HCT116 (cell line): ENCODE measurements at regions not wholly inside any gene's neighbourhood (a gene's known extent, or its start where the extent isn't known, plus 50 kb on each side); places are given as distances from the start of the nearest gene placed in this dataset.

Experiments
- ATAC-seq: fragments of 200-7000 bp; cut with Tn5 transposase; 2 replicates; pipeline ENCODE4 v1.9.1; 2020; ENCODE audit warnings: mild to moderate bottlenecking, moderate library complexity
- BruUV-seq: library from RNA; stranded (reverse); fragments of 400-500 nt; replicated peaks from 2 replicates; lab custom pipeline; 2021; lab: Mats Ljungman, UMichigan
- CTCF ChIA-PET: fragments of 300-600 bp; sonication (Branson Sonifier 250); formaldehyde crosslinking; loops from one replicate; lab custom pipeline; 2021; ENCODE audit warnings: antibody characterized with exemption; lab: Charles Lee
- POLR2A ChIA-PET: fragments of 300-600, 350-600 bp; sonication (Branson Sonifier 250); formaldehyde crosslinking; loops from one replicate; lab custom pipeline; 2021; ENCODE audit warnings: antibody characterized with exemption; lab: Charles Lee
- RAD21 ChIA-PET, 2 experiments: fragments of 300-600 bp; sonication (Branson Sonifier 250); formaldehyde crosslinking; loops; one replicate each; lab custom pipeline; 2023; ENCODE audit warnings: low total read pairs in 2 of 2; ENCODE audit not compliant: uncharacterized antibody in 2 of 2, unreplicated experiment in 2 of 2, low non-redundant PET in 1 of 2; lab: Charles Lee
- DNase-seq: peaks from one replicate; pipeline ENCODE4 v3.0.0-alpha.2; 2010; ENCODE audit warnings: low read depth, low spot score
- H2AFZ ChIP-seq: fragments of 200-600 bp; shearing (Covaris generic), sonication (generic); 2 replicates; pipeline ENCODE4 v1.6.1; 2017; ENCODE audit warnings: low read depth, mixed run types, mixed read lengths, antibody characterized with exemption, low read length; ENCODE audit not compliant: poor library complexity, severe bottlenecking
- H3K27ac ChIP-seq: 2 replicates; pipeline ENCODE4 v1.5.1; 2012; ENCODE audit warnings: low read depth, low read length
- H3K27me3 ChIP-seq: fragments of 200-600 bp; sonication (generic); 2 replicates; pipeline ENCODE4 v1.6.1; 2016; ENCODE audit warnings: mixed run types, low read length, mixed read lengths; ENCODE audit not compliant: insufficient read depth
- H3K36me3 ChIP-seq, 2 experiments: fragments of 200-500 bp in 1 of 2; fragments of 200-600 bp in 1 of 2; sonication (Bioruptor generic) in 1 of 2; sonication (generic) in 1 of 2; 2 replicates each; pipeline versions ENCODE4 v1.5.1 to v1.6.1; 2014 to 2016; ENCODE audit warnings: low read length in 2 of 2, inconsistent platforms in 1 of 2, mixed read lengths in 1 of 2, mixed run types in 1 of 2; ENCODE audit not compliant: insufficient read depth in 2 of 2, control insufficient read depth in 1 of 2
- H3K4me1 ChIP-seq, 2 experiments: fragments of 200-600 bp in 1 of 2; sonication (generic) in 1 of 2; 2 replicates each; pipeline versions ENCODE4 v1.5.1 to v1.6.1; 2012 to 2017; ENCODE audit warnings: low read length in 2 of 2, inconsistent platforms in 1 of 2, mild to moderate bottlenecking in 1 of 2, mixed read lengths in 1 of 2, mixed run types in 1 of 2, moderate library complexity in 1 of 2; ENCODE audit not compliant: insufficient read depth in 2 of 2, control insufficient read depth in 1 of 2
- H3K4me2 ChIP-seq: fragments of 200-600 bp; sonication (generic); 2 replicates; pipeline ENCODE4 v1.6.1; 2017; ENCODE audit warnings: mixed run types, low read length, mixed read lengths
- H3K4me3 ChIP-seq, 2 experiments: fragments of 200-600 bp in 1 of 2; sonication (generic) in 1 of 2; replicated peaks in 1 of 2; 2 replicates each; pipeline ENCODE4 v1.5.1; 2011 to 2016; ENCODE audit warnings: low read length in 2 of 2, control low read depth in 1 of 2, low read depth in 1 of 2, mild to moderate bottlenecking in 1 of 2, mixed read lengths in 1 of 2, mixed run types in 1 of 2
- H3K79me2 ChIP-seq: fragments of 200-600 bp; sonication (generic); 2 replicates; pipeline ENCODE4 v1.6.1; 2017; ENCODE audit warnings: mild to moderate bottlenecking, mixed run types, low read length, moderate library complexity, mixed read lengths; ENCODE audit not compliant: insufficient read depth
- H3K9ac ChIP-seq: fragments of 200-600 bp; sonication (generic); 2 replicates; pipeline ENCODE4 v1.6.1; 2016; ENCODE audit warnings: low read length, mixed read lengths
- H3K9me2 ChIP-seq: fragments of 200-600 bp; sonication (generic), shearing (Covaris generic); 2 replicates; pipeline ENCODE4 v1.6.1; 2017; ENCODE audit warnings: mixed run types, mild to moderate bottlenecking, moderate library complexity; ENCODE audit not compliant: insufficient read depth
- H3K9me3 ChIP-seq, 2 experiments: fragments of 200-500 bp in 1 of 2; fragments of 200-600 bp in 1 of 2; sonication (Bioruptor generic) in 1 of 2; sonication (generic) in 1 of 2; 2 replicates each; pipeline ENCODE4 v1.6.1; 2014 to 2017; ENCODE audit warnings: low read length in 2 of 2, mixed read lengths in 2 of 2, inconsistent platforms in 1 of 2, low read depth in 1 of 2, mild to moderate bottlenecking in 1 of 2, mixed run types in 1 of 2, moderate library complexity in 1 of 2; ENCODE audit not compliant: control insufficient read depth in 1 of 2, insufficient read depth in 1 of 2
- H4K20me1 ChIP-seq: fragments of 200-600 bp; sonication (generic), shearing (Covaris generic); 2 replicates; pipeline ENCODE4 v1.6.1; 2017; ENCODE audit warnings: mixed run types, mild to moderate bottlenecking, moderate library complexity; ENCODE audit not compliant: insufficient read depth
- CBX3 ChIP-seq: IDR thresholded peaks from 2 replicates; pipeline ENCODE4 v1.6.1; 2012; ENCODE audit warnings: low read depth
- EGR1 ChIP-seq: IDR thresholded peaks from 2 replicates; pipeline ENCODE4 v1.6.1; 2012; ENCODE audit warnings: low read depth
- ELF1 ChIP-seq: IDR thresholded peaks from 2 replicates; pipeline ENCODE4 v1.6.1; 2012; ENCODE audit warnings: low read depth, borderline replicate concordance
- EZH2phosphoT487 ChIP-seq: fragments of 200-600 bp; IDR thresholded peaks from 2 replicates; pipeline ENCODE4 v1.6.1; 2018; ENCODE audit warnings: antibody characterized with exemption, borderline replicate concordance
- JUND ChIP-seq: IDR thresholded peaks from 2 replicates; pipeline ENCODE4 v1.6.1; 2012
- POLR2A ChIP-seq: IDR thresholded peaks from 2 replicates; pipeline ENCODE4 v1.7.0; 2011; ENCODE audit warnings: borderline replicate concordance; ENCODE audit not compliant: insufficient read depth, insufficient read length; ENCODE audit errors: extremely low read depth
- POLR2AphosphoS5 ChIP-seq: IDR thresholded peaks from 2 replicates; pipeline ENCODE4 v1.6.1; 2011; ENCODE audit warnings: mild to moderate bottlenecking, low read depth, low read length, moderate library complexity
- SP1 ChIP-seq: IDR thresholded peaks from 2 replicates; pipeline ENCODE4 v1.6.1; 2012; ENCODE audit warnings: low read depth
- TCF7L2 ChIP-seq: IDR thresholded peaks from 2 replicates; pipeline ENCODE4 v1.7.0; 2011; ENCODE audit warnings: borderline replicate concordance, inconsistent platforms; ENCODE audit not compliant: insufficient read depth, insufficient read length; ENCODE audit errors: extremely low read depth
- YY1 ChIP-seq: IDR thresholded peaks from 2 replicates; pipeline ENCODE4 v1.6.1; 2011; ENCODE audit warnings: low read length, low read depth, moderate library complexity, mild to moderate bottlenecking; ENCODE audit not compliant: insufficient replicate concordance; ENCODE audit errors: extremely low read depth
- ZNF274 ChIP-seq: fragments of 200-500 bp; sonication (Bioruptor generic); IDR thresholded peaks from 2 replicates; pipeline ENCODE4 v1.6.1; 2014; ENCODE audit warnings: mild to moderate bottlenecking, low read depth, low read length, inconsistent platforms
- intact Hi-C: fragments of 100-400 bp; cut with micrococcal nuclease; formaldehyde crosslinking; loops from 2 replicates; pipeline ENCODE4 v1.10.0; 2022
- TF ChIP-seq, protein P1 (sequence below): IDR thresholded peaks from 2 replicates; pipeline ENCODE4 v1.6.1; 2011; ENCODE audit warnings: mild to moderate bottlenecking, low read length, moderate library complexity; ENCODE audit not compliant: insufficient replicate concordance; ENCODE audit errors: extremely low read depth
- TF ChIP-seq, protein P2 (sequence below), 3 experiments: fragments of 200-600 bp in 1 of 3; sonication (generic) in 1 of 3; IDR thresholded peaks in 2 of 3; conservative IDR thresholded peaks in 1 of 3; 2 replicates each; pipeline ENCODE4 v1.5.1; 2012 to 2017; ENCODE audit warnings: low read depth in 2 of 3, low read length in 2 of 3, antibody characterized with exemption in 1 of 3, borderline replicate concordance in 1 of 3, control low read depth in 1 of 3, mild to moderate bottlenecking in 1 of 3, mixed read lengths in 1 of 3, mixed run types in 1 of 3, moderate library complexity in 1 of 3; ENCODE audit not compliant: insufficient read depth in 1 of 3
- TF ChIP-seq, protein P3 (sequence below): IDR thresholded peaks from 2 replicates; pipeline ENCODE4 v1.6.1; 2012

- TF ChIP-seq, protein P1, sequence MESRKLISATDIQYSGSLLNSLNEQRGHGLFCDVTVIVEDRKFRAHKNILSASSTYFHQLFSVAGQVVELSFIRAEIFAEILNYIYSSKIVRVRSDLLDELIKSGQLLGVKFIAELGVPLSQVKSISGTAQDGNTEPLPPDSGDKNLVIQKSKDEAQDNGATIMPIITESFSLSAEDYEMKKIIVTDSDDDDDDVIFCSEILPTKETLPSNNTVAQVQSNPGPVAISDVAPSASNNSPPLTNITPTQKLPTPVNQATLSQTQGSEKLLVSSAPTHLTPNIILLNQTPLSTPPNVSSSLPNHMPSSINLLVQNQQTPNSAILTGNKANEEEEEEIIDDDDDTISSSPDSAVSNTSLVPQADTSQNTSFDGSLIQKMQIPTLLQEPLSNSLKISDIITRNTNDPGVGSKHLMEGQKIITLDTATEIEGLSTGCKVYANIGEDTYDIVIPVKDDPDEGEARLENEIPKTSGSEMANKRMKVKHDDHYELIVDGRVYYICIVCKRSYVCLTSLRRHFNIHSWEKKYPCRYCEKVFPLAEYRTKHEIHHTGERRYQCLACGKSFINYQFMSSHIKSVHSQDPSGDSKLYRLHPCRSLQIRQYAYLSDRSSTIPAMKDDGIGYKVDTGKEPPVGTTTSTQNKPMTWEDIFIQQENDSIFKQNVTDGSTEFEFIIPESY = no peak
- TF ChIP-seq EZH2phosphoT487 (no peak), CBX3 (no peak), POLR2AphosphoS5 (no peak), POLR2A (no peak)
- TF ChIP-seq, protein P2, sequence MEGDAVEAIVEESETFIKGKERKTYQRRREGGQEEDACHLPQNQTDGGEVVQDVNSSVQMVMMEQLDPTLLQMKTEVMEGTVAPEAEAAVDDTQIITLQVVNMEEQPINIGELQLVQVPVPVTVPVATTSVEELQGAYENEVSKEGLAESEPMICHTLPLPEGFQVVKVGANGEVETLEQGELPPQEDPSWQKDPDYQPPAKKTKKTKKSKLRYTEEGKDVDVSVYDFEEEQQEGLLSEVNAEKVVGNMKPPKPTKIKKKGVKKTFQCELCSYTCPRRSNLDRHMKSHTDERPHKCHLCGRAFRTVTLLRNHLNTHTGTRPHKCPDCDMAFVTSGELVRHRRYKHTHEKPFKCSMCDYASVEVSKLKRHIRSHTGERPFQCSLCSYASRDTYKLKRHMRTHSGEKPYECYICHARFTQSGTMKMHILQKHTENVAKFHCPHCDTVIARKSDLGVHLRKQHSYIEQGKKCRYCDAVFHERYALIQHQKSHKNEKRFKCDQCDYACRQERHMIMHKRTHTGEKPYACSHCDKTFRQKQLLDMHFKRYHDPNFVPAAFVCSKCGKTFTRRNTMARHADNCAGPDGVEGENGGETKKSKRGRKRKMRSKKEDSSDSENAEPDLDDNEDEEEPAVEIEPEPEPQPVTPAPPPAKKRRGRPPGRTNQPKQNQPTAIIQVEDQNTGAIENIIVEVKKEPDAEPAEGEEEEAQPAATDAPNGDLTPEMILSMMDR (IDR thresholded peaks at IDR 0.05 in 2 of 3, conservative IDR thresholded peaks at IDR 0.05 in 1 of 3; ENCODE audit: borderline replicate concordance in 1 of 3, insufficient read depth in 1 of 3, low read depth in 2 of 3, low read length in 2 of 3) = no peak
- TF ChIP-seq, protein P3, sequence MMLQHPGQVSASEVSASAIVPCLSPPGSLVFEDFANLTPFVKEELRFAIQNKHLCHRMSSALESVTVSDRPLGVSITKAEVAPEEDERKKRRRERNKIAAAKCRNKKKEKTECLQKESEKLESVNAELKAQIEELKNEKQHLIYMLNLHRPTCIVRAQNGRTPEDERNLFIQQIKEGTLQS = no peak
- TF ChIP-seq, all 23 proteins: peak for 0
These were observed 86.9 kb downstream of the PXDC1 start (continued) for GRCh38 chr6:3664625-3665041.

DNA sequence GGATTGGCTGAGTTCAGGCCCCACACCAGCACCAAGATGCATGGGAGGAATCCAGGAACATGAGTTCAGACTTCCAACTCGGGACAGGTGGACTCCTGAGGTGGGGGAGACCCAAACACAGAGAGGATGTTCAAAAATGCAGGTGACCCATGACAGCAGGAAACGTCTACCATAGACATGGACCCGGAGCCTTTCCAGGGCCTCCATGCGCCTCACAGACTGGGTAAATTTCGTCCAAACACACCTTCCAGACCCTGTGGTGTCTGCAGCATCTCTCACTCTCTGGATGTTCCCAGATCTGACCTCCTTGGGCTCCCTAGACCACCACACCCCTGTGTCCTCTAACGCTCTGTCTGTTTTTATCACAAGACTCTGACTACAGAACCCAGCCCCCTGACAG is 87.7 kb downstream of the PXDC1 start:
- intact Hi-C loops = no loop called here
- POLR2A ChIA-PET = no interaction called here
- H3K79me2 ChIP-seq = no peaks in the 10 kb centered on the region
- no peak overlapping the region for H3K27ac ChIP-seq
- no peaks in the 10 kb centered on the region for H3K4me1 ChIP-seq
- 0 out of 4 replicates have a peak, but pooled peaks cover 0 to 4% of the 10 kb centered on the region in 2 experiments for H3K9me3 ChIP-seq
- no peak overlapping the region for H3K9ac ChIP-seq
- H3K27me3 ChIP-seq = no peaks in the 10 kb centered on the region
- H3K9me2 ChIP-seq = no peaks in the 10 kb centered on the region
- no peaks in the 10 kb centered on the region for H3K36me3 ChIP-seq
- no peak overlapping the region for H2AFZ ChIP-seq
- ATAC-seq = no peak
- no peaks in the 10 kb centered on the region for H4K20me1 ChIP-seq
- no peak overlapping the region for H3K4me2 ChIP-seq
- BruUV-seq = no TSS peak
- RAD21 ChIA-PET = no interaction called here
- H3K4me3 ChIP-seq = no peak overlapping the region
- DNase-seq = no peak
- CTCF ChIA-PET = no interaction called here
- TF ChIP-seq, protein P2 (IDR thresholded peaks at IDR 0.05 in 2 of 3, conservative IDR thresholded peaks at IDR 0.05 in 1 of 3; ENCODE audit: borderline replicate concordance in 1 of 3, insufficient read depth in 1 of 3, low read depth in 2 of 3, low read length in 2 of 3) = no peak
- TF ChIP-seq YY1 (no peak), ZNF274 (no peak), EZH2phosphoT487 (no peak), ELF1 (no peak), SP1 (no peak), TCF7L2 (no peak), POLR2AphosphoS5 (no peak), JUND (no peak), CBX3 (no peak), EGR1 (no peak)
- TF ChIP-seq, protein P1 = no peak
